IMR-90 (cell line): ENCODE measurements at regions not wholly inside any gene's neighbourhood (a gene's known extent, or its start where the extent isn't known, plus 50 kb on each side); places are given as distances from the start of the nearest gene placed in this dataset.
A peak's percentile ranks its signal among the peaks of the same experiment; 100 is the strongest.

Experiments used
- ATAC-seq: fragments of 200-7000 bp; cut with Tn5 transposase; 2 replicates; pipeline ENCODE4 v1.9.1; 2020; ENCODE audit warnings: low read depth, mild to moderate bottlenecking, moderate library complexity
- BruUV-seq: library from RNA; stranded (reverse); fragments of 400-500 nt; replicated peaks from 2 replicates; lab custom pipeline; 2021; lab: Mats Ljungman, UMichigan
- CTCF ChIA-PET: fragments of 300-600 bp; formaldehyde crosslinking; extraction: SDS; loops from one replicate; lab custom pipeline; 2021; ENCODE audit warnings: antibody characterized with exemption; lab: Yijun Ruan, JAX
- POLR2A ChIA-PET: fragments of 300-600 bp; sonication (Branson Sonifier 250); formaldehyde crosslinking; loops from one replicate; lab custom pipeline; 2022; ENCODE audit warnings: antibody characterized with exemption; ENCODE audit not compliant: unreplicated experiment; lab: Charles Lee
- DNase-seq: peaks from one replicate; pipeline ENCODE4 v3.0.0; 2013
- H2AFZ ChIP-seq: replicated peaks from 2 replicates; pipeline ENCODE3; 2013; ENCODE audit warnings: low read length, mild to moderate bottlenecking; ENCODE audit not compliant: poor library complexity
- H2AK5ac ChIP-seq: 2 replicates; pipeline ENCODE4 v1.6.1; 2013; ENCODE audit warnings: low read depth, low read length, inconsistent platforms
- H2AK9ac ChIP-seq: replicated peaks from 2 replicates; pipeline ENCODE3; 2013; ENCODE audit warnings: mild to moderate bottlenecking, low read depth, low read length, moderate library complexity; ENCODE audit not compliant: poor library complexity
- H2BK120ac ChIP-seq: 2 replicates; pipeline ENCODE4 v1.6.1; 2013; ENCODE audit warnings: low read depth, low read length, inconsistent platforms
- H2BK15ac ChIP-seq: 3 replicates; pipeline ENCODE4 v1.6.1; 2013; ENCODE audit warnings: low read depth, low read length, inconsistent platforms
- H2BK20ac ChIP-seq: 2 replicates; pipeline ENCODE4 v1.6.1; 2013; ENCODE audit warnings: low read depth, mild to moderate bottlenecking, inconsistent platforms, low read length, moderate library complexity
- H2BK5ac ChIP-seq: 2 replicates; pipeline ENCODE4 v1.6.1; 2013; ENCODE audit warnings: mild to moderate bottlenecking, low read depth, low read length, inconsistent platforms; ENCODE audit not compliant: poor library complexity, severe bottlenecking
- H3K14ac ChIP-seq: replicated peaks from 2 replicates; pipeline ENCODE4 v1.6.1; 2013; ENCODE audit warnings: low read depth, low read length, inconsistent platforms
- H3K18ac ChIP-seq: 2 replicates; pipeline ENCODE4 v1.6.1; 2013; ENCODE audit warnings: low read depth, low read length, control low read depth
- H3K23ac ChIP-seq: 2 replicates; pipeline ENCODE4 v1.6.1; 2013; ENCODE audit warnings: low read depth, low read length, inconsistent platforms
- H3K27ac ChIP-seq: 2 replicates; pipeline ENCODE4 v1.5.1; 2013; ENCODE audit warnings: mild to moderate bottlenecking, control low read depth, low read length; ENCODE audit not compliant: insufficient read depth
- H3K27me3 ChIP-seq: 2 replicates; pipeline ENCODE4 v1.6.1; 2013; ENCODE audit warnings: low read length; ENCODE audit not compliant: control insufficient read depth, insufficient read depth
- H3K36me3 ChIP-seq: 2 replicates; pipeline ENCODE4 v1.6.1; 2013; ENCODE audit warnings: low read length, mixed read lengths; ENCODE audit not compliant: control insufficient read depth, insufficient read depth
- H3K4ac ChIP-seq: 2 replicates; pipeline ENCODE4 v1.6.1; 2013; ENCODE audit warnings: low read depth, low read length, inconsistent platforms
- H3K4me1 ChIP-seq: 2 replicates; pipeline ENCODE4 v1.6.1; 2013; ENCODE audit warnings: low read length, mixed read lengths; ENCODE audit not compliant: control insufficient read depth, insufficient read depth
- H3K4me2 ChIP-seq: 2 replicates; pipeline ENCODE4 v1.6.1; 2013; ENCODE audit warnings: low read depth, mild to moderate bottlenecking, control low read depth, low read length, moderate library complexity
- H3K4me3 ChIP-seq: 2 replicates; pipeline ENCODE4 v1.5.1; 2013; ENCODE audit warnings: low read depth, mild to moderate bottlenecking, control low read depth, low read length, moderate library complexity; ENCODE audit not compliant: insufficient read depth
- H3K56ac ChIP-seq: 2 replicates; pipeline ENCODE4 v1.6.1; 2013; ENCODE audit warnings: low read length, inconsistent platforms; ENCODE audit not compliant: insufficient read depth; ENCODE audit errors: extremely low read depth
- H3K79me1 ChIP-seq, 2 experiments: 2 replicates each; pipeline ENCODE4 v1.6.1; 2013; ENCODE audit warnings: low read length in 2 of 2, inconsistent platforms in 1 of 2, low read depth in 1 of 2
- H3K9ac ChIP-seq: 2 replicates; pipeline ENCODE4 v1.6.1; 2013; ENCODE audit warnings: low read depth, low read length, control low read depth
- H3K9me1 ChIP-seq: 2 replicates; pipeline ENCODE4 v1.6.1; 2013; ENCODE audit warnings: low read length, inconsistent platforms; ENCODE audit not compliant: insufficient read depth
- H3K9me3 ChIP-seq: 2 replicates; pipeline ENCODE4 v1.6.1; 2013; ENCODE audit warnings: low read length; ENCODE audit not compliant: control insufficient read depth, insufficient read depth
- H4K20me1 ChIP-seq: 2 replicates; pipeline ENCODE4 v1.6.1; 2013; ENCODE audit warnings: low read length, inconsistent platforms; ENCODE audit not compliant: insufficient read depth
- H4K5ac ChIP-seq: 2 replicates; pipeline ENCODE4 v1.6.1; 2013; ENCODE audit warnings: mild to moderate bottlenecking, low read depth, low read length, control low read depth
- H4K8ac ChIP-seq, 2 experiments: 2 replicates each; pipeline ENCODE4 v1.6.1; 2013; ENCODE audit warnings: low read depth in 2 of 2, low read length in 2 of 2, control low read depth in 1 of 2, inconsistent platforms in 1 of 2
- H4K91ac ChIP-seq: 2 replicates; pipeline ENCODE4 v1.6.1; 2013; ENCODE audit warnings: low read depth, low read length, inconsistent platforms; ENCODE audit not compliant: insufficient read depth
- CEBPB ChIP-seq: IDR thresholded peaks from 2 replicates; pipeline ENCODE4 v1.6.1; 2012; ENCODE audit warnings: low read depth, low read length, improper control_type of control experiment
- CHD1 ChIP-seq: IDR thresholded peaks from 2 replicates; pipeline ENCODE4 v1.6.1; 2012; ENCODE audit warnings: low read depth, low read length, improper control_type of control experiment
- CTCF ChIP-seq: conservative IDR thresholded peaks from 2 replicates; pipeline ENCODE4 v1.5.1; 2012; ENCODE audit warnings: mild to moderate bottlenecking, low read depth, low read length, improper control_type of control experiment
- ELK1 ChIP-seq: fragments of 150-350 bp; IDR thresholded peaks from 2 replicates; pipeline ENCODE4 v1.6.1; 2016; ENCODE audit warnings: low read depth, mild to moderate bottlenecking, low read length, moderate library complexity, borderline replicate concordance
- FOS ChIP-seq: fragments of 150-350 bp; IDR thresholded peaks from 2 replicates; pipeline ENCODE4 v1.6.1; 2016; ENCODE audit warnings: low read depth, low read length
- MAFK ChIP-seq: IDR thresholded peaks from 2 replicates; pipeline ENCODE4 v1.6.1; 2012; ENCODE audit warnings: low read depth, low read length, improper control_type of control experiment
- MXI1 ChIP-seq: IDR thresholded peaks from 2 replicates; pipeline ENCODE4 v1.6.1; 2012; ENCODE audit warnings: low read depth, mild to moderate bottlenecking, low read length, moderate library complexity, borderline replicate concordance
- NFE2L2 ChIP-seq: fragments of 150-350 bp; IDR thresholded peaks from 2 replicates; pipeline ENCODE4 v1.6.1; 2016; ENCODE audit warnings: low read depth, mild to moderate bottlenecking, low read length
- POLR2A ChIP-seq: IDR thresholded peaks from 2 replicates; pipeline ENCODE4 v1.6.1; 2012; ENCODE audit warnings: mild to moderate bottlenecking, low read depth, low read length
- RAD21 ChIP-seq: IDR thresholded peaks from 2 replicates; pipeline ENCODE4 v1.6.1; 2012; ENCODE audit warnings: low read length, improper control_type of control experiment
- RCOR1 ChIP-seq: IDR thresholded peaks from 2 replicates; pipeline ENCODE4 v1.6.1; 2012; ENCODE audit warnings: mild to moderate bottlenecking, low read length, improper control_type of control experiment; ENCODE audit not compliant: insufficient replicate concordance
- RFX5 ChIP-seq: IDR thresholded peaks from 2 replicates; pipeline ENCODE4 v1.8.0; 2012; ENCODE audit warnings: low read depth, mild to moderate bottlenecking, low read length, moderate library complexity
- SMC3 ChIP-seq: fragments of 150-350 bp; IDR thresholded peaks from 2 replicates; pipeline ENCODE4 v1.6.1; 2016; ENCODE audit warnings: low read depth, mild to moderate bottlenecking, antibody characterized with exemption, low read length, moderate library complexity
- USF2 ChIP-seq: fragments of 150-350 bp; IDR thresholded peaks from 2 replicates; pipeline ENCODE4 v1.6.1; 2017; ENCODE audit warnings: mild to moderate bottlenecking, antibody characterized with exemption, low read length, low read depth
- WGBS, 2 experiments: methylation state at CpG; one replicate each; pipeline versions ENCODE4 v1.1.5 to v1.1.7; 2013; ENCODE audit warnings: missing lambda C conversion rate in 2 of 2; ENCODE audit not compliant: insufficient read length in 1 of 2; ENCODE audit errors: extremely low coverage in 2 of 2; 5-methylcytosine and 5-hydroxymethylcytosine counted together
- dilution Hi-C: fragments of 300-500 bp; cut with HindIII; formaldehyde crosslinking; loops from one replicate; pipeline ENCODE4 v1.14.3; 2018; ENCODE audit warnings: low sequenced_read_pairs; ENCODE audit not compliant: unreplicated experiment
- in situ Hi-C: fragments of 300-500 bp; cut with MboI; formaldehyde crosslinking; loops from 3 replicates; pipeline ENCODE4 v1.14.3; 2019; ENCODE audit warnings: low sequenced_read_pairs, inconsistent platforms, mixed read lengths
- intact Hi-C: fragments of 100-400 bp; cut with micrococcal nuclease; formaldehyde crosslinking; loops from 2 replicates; pipeline ENCODE4 v1.10.0; 2022

- Histone ChIP-seq H4K5ac (no peak overlapping the region), H2AK9ac (no peak overlapping the region), H3K4me3 (no peak overlapping the region), H4K20me1 (no peaks in the 10 kb centered on the region), H2AFZ (no peak overlapping the region), H3K36me3 (no peaks in the 10 kb centered on the region), H3K14ac (no peak overlapping the region), H3K9ac (no peak overlapping the region), H3K56ac (no peak overlapping the region), H3K18ac (no peak overlapping the region), H2BK15ac (no peak overlapping the region), H3K23ac (no peak overlapping the region), H3K9me3 (no peaks in the 10 kb centered on the region), H3K9me1 (no peaks in the 10 kb centered on the region), H3K79me1 (no peaks in the 10 kb centered on the region), H4K91ac (no peak overlapping the region), H3K4me1 (no peaks in the 10 kb centered on the region), H3K4ac (no peak overlapping the region), H3K27me3 (no peaks in the 10 kb centered on the region), H3K27ac (no peak overlapping the region), H3K4me2 (no peak overlapping the region), H2AK5ac (no peak overlapping the region), H2BK120ac (no peak overlapping the region), H2BK5ac (no peak overlapping the region), H4K8ac (no peak overlapping the region), H2BK20ac (no peak overlapping the region)
- TF ChIP-seq CHD1: no peak
- no peak for TF ChIP-seq CEBPB
- TF ChIP-seq SMC3: no peak
- TF ChIP-seq POLR2A: no peak
- no peak for TF ChIP-seq USF2
- TF ChIP-seq MXI1: no peak
- no peak for TF ChIP-seq FOS
- no peak for TF ChIP-seq ELK1
- no peak for TF ChIP-seq RAD21
- no peak for TF ChIP-seq MAFK
- TF ChIP-seq NFE2L2: no peak
- no peak for TF ChIP-seq RFX5
- no peak for TF ChIP-seq RCOR1
- no peak for TF ChIP-seq CTCF
- ATAC-seq (peak; percentile 66), DNase-seq (peak; percentile 81)
- intact Hi-C loops: no loop called here
- dilution Hi-C loops: no loop called here
- CTCF ChIA-PET: interaction anchor here (0.6 to 0.7 kb wide), 2 partner anchors 22 to 35 kb away, joined by 3 to 4 read pairs; no protein-coding TSS in a partner anchor
- WGBS, 2 experiments: 33% methylated on average over 1 of the region's 3 CpGs; no CpG with 5 or more reads in 1 of the 2 experiments
- POLR2A ChIA-PET: no interaction called here
- BruUV-seq: no TSS peak
- in situ Hi-C loops: no loop called here
Measured at GRCh38 chr9:81022177-81022576, 667.2 kb downstream of the TLE1 start.
